NCI-H146 (cell line): ENCODE measurements at regions not wholly inside any gene's neighbourhood (a gene's known extent, or its start where the extent isn't known, plus 50 kb on each side); places are given as distances from the start of the nearest gene placed in this dataset.
"Not testable (repeated sequence)": the region's sequence is repeated elsewhere in the genome, so short reads cannot be mapped to it uniquely, and the experiment has no call there.

Experiments
- DNase-seq: peaks from one replicate; lab custom pipeline; 2025; lab: John Stamatoyannopoulos, UW

- DNase-seq: no peak
These were observed 131.3 kb upstream of the ZEB1 start for GRCh38 chr10:31187607-31188210.

- no peak for DNase-seq
These were observed 130.1 kb upstream of the ZEB1 start for GRCh38 chr10:31188792-31189406.

GRCh38 chr10:31190488-31190887, 128.5 kb upstream of the ZEB1 start:
- DNase-seq: no peak

GRCh38 chr10:31192475-31192874, 126.5 kb upstream of the ZEB1 start:
- no peak for DNase-seq

GRCh38 chr10:31194986-31195385, 124.0 kb upstream of the ZEB1 start:
- DNase-seq: no peak

GRCh38 chr10:31197886-31198285, 121.1 kb upstream of the ZEB1 start:
- DNase-seq: no peak

- no peak for DNase-seq
These were observed 114.9 kb upstream of the ZEB1 start for GRCh38 chr10:31204090-31204489.

GRCh38 chr10:31207636-31208035, 111.4 kb upstream of the ZEB1 start:
- no peak for DNase-seq

GRCh38 chr10:31209478-31209877, 109.5 kb upstream of the ZEB1 start:
- DNase-seq: no peak

GRCh38 chr10:31210190-31210589, 108.8 kb upstream of the ZEB1 start:
- DNase-seq: no peak

- DNase-seq: no peak
These were observed 105.1 kb upstream of the ZEB1 start for GRCh38 chr10:31213959-31214358.

- no peak for DNase-seq
These were observed 104.0 kb upstream of the ZEB1 start for GRCh38 chr10:31215052-31215451.

GRCh38 chr10:31219306-31219705, 99.7 kb upstream of the ZEB1 start:
- no peak for DNase-seq

- not testable (repeated sequence) for DNase-seq
These were observed 90.2 kb upstream of the ZEB1 start for GRCh38 chr10:31228780-31229179.

GRCh38 chr10:31239961-31240360, 79.1 kb upstream of the ZEB1 start:
- no peak for DNase-seq

GRCh38 chr10:31242902-31243301, 76.1 kb upstream of the ZEB1 start:
- DNase-seq: no peak

- not testable (repeated sequence) for DNase-seq
These were observed 67.9 kb upstream of the ZEB1 start for GRCh38 chr10:31251118-31251517.

- DNase-seq: no peak
These were observed 65.8 kb upstream of the ZEB1 start for GRCh38 chr10:31253237-31253636.

GRCh38 chr10:31261511-31262311, 57.3 kb upstream of the ZEB1 start:
- DNase-seq: no peak

- no peak for DNase-seq
These were observed 56.3 kb upstream of the ZEB1 start for GRCh38 chr10:31262672-31263071.

GRCh38 chr10:31263903-31264302, 55.1 kb upstream of the ZEB1 start:
- DNase-seq: no peak

- DNase-seq: no peak
These were observed 50.3 kb upstream of the ZEB1 start for GRCh38 chr10:31268444-31269303.
